Stimulated activated CD4-positive, alpha-beta T cell treated with anti-CD3 and anti-CD28 coated beads, Interleukin-15, amount 100 ng/mL, for 24 hours (primary cell): ENCODE measurements at regions not wholly inside any gene's neighbourhood (a gene's known extent, or its start where the extent isn't known, plus 50 kb on each side); places are given as distances from the start of the nearest gene placed in this dataset.
"Not testable (repeated sequence)": the region's sequence is repeated elsewhere in the genome, so short reads cannot be mapped to it uniquely, and the experiment has no call there.

ENCODE experiments used
- DNase-seq: peaks from one replicate; pipeline ENCODE4 v3.0.0-alpha.2; 2020

DNA sequence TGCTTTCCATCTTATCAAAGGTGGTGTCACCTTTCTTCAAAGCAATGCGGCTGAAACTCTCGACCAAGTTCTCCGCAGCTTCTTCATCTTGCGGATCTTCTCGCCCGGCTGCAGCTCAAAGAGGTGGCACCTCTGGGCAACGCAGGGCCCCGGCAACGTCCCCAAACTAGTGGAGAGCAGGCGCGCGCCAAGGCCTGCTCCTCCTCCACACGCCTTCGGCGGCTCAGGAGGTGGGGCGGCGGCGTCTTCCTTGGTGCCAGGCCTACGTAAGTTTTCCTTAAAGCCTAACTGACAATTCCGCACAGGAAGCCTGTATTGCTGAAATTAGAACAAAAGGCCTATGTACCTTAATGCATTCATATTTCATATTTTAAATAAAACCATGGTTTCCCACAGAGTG, 112.0 kb downstream of the TMX1 start:
- DNase-seq: no peak

DNA sequence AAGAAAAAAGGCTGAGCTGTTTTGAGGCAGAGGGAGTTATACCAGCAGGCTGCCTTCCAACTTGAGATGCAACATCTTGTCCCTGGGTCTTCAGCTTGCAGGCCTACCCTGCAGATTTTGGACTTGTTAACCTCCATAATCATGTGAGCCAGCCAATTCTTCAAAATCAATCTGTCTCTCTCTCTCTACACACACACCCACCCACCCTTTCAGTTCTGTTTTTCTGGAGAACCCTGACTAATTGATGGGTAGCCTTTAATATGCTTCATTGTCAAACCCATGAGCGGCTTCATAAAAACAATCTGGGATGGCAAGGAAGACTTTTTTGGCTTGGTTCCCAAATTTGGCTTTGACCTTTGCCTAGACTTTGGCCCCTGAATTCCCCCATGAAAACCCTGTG, 113.9 kb downstream of the TMX1 start:
- no peak for DNase-seq

DNA sequence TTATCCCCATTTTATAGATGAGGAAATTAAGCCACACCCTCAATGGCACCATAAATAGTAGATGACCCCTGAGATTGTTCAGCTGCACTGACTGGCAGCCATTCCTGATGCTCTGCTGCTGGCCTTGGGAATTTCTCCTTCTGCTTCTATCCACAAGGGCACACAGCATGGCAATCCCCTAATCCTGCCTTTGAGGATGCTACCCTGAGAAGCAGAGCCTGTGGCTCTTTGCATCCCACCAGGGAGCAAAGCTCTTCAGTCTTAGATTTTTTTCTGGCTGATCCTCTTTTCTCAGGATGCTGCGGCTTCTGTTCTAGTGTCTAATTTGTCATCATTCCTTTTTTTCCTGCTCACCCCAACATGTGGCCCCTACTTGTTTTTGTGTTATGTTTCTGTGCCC, 114.8 kb downstream of the TMX1 start:
- no peak for DNase-seq

DNA sequence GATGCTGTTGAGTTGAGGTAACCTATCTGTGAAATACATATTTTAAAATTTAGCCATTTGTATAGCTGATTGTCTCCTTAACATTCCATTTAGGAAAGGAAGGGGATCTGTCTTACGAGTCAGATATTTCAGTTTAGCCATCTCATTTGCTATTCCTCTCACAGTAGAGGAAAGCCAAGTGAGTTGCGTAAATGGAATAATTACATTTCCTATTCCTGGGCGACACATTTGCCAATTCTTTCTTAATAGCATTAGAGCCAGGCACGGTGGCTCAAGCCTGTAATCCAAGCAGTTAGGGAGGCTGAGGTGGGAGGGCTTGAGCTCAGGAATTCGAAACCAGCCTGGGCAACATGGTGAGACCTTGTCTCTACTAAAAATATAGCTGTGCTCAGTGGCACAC, 116.3 kb downstream of the TMX1 start:
- no peak for DNase-seq

DNA sequence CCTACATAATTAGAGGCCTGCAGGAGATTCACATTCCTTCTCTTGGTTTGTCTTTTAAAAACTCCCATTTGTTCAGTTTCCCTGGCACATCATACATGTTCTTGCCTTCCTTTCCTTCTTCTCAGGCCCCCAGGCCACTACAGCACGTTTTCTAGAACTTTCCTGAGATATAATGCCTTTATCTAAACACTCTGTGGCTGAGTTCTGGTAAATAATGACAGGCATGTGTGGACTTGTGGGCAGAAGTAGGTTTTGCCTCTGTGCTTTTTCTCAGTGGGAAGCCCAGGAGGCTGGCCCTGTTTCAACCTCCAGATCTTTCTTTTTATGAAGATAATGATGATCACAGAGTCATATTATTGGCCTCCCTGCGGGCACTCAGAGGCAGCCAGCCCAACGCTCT, 117.2 kb downstream of the TMX1 start:
- DNase-seq: no peak

DNA sequence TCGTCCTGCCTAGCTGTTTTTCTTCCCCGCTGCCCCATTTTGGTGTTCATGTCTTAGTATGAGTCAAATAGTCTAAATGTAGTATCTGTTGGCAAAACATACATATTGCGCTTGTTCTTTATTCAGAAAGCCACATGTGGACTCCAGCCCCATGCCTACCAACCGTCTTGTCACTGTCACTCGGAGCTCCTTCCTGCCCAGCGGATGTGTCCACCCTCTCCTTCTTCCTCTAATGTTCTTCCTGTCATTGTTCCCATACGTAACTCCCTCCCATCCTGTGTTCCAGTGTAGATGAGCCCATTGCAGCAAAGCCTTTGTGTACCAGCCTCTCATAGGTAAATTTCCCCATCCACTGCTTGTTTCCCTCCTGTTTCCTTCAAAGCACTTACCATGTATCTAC, 120.5 kb downstream of the TMX1 start:
- DNase-seq: no peak

DNA sequence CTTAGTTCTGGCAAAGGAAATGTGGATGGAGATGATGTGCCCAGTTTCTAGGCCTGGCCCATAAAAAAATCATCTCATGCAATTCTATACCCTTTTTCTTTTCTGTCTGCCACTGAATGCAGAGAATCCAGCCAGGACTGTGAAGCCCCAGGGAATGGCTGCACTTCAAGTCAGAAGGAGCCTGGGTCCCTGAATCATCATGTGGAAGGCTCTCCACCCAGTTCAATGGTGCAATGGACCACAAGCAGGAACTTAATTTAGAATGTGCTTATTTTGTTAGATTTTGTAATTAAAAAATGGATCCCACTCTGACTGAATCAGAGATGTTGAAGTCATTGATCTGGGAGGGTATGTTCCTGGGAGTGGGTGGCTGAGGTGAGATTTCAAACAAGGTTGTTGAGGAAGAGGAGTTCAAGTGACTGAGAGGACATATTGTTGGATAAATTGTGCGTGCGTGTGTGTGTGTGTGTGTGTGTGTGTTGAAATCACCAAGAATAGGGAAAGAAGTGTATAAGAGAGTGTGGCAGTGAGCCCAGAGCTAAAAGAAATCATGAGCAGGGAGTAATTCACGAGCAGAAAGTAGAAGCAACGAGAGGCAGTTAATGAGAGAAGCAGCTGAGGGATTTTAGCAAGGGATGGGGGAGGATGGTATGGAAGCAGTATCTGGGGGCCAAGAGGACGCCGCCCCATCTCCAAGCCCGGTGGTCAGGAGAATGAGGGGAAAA, 125.4 kb downstream of the TMX1 start:
- no peak for DNase-seq

DNA sequence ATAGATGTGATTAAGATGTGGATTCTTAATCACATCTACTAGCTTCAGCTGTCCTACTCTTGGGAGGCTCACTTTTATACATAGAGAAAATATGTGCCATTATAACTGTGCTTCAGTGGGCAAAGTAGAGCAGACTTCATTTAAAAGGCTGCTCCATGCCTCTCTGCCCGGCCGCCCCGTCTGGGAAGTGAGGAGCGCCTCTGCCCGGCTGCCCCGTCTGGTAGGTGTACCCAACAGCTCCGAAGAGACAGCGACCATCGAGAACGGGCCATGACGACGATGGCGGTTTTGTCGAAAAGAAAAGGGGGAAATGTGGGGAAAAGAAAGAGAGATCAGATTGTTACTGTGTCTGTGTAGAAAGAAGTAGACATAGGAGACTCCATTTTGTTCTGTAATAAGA, 126.4 kb downstream of the TMX1 start:
- DNase-seq: not testable (repeated sequence)

DNA sequence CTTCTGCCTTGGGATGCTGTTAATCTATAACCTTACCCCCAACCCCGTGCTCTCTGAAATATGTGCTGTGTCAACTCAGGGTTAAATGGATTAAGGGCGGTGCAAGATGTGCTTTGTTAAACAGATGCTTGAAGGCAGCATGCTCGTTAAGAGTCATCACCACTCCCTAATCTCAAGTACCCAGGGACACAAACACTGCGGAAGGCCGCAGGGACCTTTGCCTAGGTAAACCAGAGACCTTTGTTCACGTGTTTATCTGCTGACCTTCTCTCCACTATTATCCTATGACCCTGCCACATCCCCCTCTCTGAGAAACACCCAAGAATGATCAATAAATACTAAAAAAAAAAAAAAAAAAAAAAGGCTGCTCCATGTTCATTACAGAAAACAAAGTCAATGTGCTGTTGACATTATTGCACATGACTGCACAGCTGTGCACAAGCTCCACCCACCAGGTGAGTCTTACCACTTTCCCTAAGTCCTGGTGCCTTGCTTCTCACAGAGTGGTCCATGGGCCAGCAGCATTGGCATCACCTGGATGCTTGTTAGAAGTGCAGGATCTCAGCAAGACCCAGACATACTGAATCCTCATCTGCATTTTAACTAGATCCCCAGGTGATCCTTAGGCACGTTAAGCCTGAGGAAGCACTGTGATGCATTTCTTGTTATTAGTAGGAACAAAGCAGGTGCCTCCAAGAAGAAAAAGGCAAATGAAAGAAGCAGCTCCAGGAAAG, 127.0 kb downstream of the TMX1 start:
- not testable (repeated sequence) for DNase-seq

DNA sequence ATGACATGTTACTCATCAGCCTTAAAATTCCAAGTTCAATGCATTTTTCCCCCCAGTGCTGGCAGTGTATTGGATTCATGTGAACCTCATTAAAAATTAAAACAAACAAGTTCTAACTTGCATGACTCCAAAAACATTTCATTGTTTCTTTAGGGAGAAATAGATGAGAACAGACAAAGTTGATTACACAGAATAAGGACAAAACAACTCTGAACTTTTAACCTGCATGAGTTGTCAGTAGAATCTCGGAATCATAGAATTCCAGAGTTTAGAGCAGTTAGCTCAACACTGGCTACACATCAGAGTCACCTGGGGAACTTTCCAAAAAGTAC, 127.5 kb downstream of the TMX1 start:
- DNase-seq: no peak

DNA sequence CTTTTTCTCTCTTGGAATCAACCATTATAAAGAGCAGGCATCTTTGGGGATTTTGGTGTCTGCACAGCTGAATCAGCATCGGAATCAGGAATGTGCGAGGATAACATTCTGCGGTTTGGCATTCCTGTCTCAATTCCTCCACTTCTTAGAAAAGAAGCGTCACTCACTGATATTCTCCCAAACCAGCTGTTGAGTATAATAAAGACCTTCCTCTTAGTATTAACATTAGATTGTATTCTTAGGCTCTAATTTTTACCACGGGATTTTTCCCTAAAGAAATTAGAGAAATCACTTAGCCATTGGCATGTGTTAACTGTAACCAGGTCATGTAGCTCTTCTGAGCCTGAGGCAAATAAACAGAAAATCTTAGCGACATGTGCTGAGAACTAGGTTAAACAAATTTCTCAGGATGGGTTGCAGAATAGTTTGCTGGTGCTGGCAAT, 128.7 kb downstream of the TMX1 start:
- DNase-seq: no peak

DNA sequence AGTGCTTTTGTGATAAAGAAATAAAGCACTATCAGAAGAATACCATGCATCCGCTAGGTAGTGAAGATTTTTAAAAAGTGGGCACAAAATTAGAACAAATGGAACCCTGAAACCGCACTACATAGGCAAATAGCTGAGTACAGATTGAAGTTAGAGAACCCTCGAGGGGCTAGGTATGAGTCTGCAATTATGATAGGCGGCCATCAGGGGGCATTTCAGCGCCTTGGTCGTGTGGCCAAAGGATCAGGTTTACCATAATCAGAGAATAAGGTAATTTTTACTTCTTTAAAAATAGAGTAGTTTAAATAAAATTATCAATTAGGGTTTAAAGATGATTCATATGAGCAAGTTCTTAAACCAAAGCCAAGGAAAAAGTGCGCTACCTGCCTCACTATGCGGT, 129.8 kb downstream of the TMX1 start:
- peak; percentile 39 for DNase-seq

DNA sequence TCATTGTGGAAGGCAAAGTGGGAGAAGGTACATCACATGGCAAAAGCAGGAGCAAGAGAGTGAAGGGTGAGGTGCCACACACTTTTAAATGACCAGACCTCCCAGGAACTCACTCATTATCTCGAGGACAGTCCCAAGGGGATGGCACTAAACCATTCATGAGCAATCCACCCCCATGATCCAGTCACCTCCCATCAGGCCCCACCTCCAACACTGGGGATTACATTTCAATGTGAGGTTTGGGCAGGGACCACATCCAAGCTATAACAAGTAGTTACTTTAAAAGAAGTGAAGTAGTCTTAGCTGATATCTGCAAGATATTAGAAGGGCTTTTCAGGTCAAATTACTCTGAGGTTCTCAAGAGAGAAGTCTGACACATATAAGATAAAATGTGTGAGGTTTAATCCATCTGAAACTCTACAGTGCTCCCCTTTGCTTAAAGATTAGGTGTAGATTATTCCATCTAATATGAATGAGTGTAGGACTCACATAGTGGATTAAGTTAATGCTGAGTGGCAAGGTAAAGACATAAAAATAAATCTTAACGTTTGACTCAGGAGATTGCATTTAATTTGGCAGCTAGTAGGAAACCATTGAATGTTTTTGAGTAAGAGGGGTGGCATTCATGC, 130.8 kb downstream of the TMX1 start:
- no peak for DNase-seq

DNA sequence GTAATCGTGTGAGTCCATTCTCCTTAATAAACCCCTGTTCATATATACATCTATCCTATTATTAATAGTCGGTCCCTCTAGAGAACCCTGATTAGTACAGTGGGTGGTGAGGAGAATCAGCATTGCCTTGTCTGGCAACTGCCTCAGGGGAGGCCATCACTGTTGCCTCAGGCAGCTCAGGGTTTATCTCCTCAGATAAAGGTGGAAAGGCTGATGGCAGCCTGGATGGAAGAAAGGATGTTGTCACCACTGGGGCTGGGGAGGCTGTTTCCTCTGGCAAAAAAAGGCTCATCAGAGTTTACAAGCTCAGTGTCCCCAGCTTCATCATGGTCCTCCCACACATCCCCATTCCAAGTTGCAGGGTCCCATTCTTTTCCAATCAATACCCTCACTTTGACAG, 137.1 kb downstream of the TMX1 start:
- DNase-seq: not testable (repeated sequence)

DNA sequence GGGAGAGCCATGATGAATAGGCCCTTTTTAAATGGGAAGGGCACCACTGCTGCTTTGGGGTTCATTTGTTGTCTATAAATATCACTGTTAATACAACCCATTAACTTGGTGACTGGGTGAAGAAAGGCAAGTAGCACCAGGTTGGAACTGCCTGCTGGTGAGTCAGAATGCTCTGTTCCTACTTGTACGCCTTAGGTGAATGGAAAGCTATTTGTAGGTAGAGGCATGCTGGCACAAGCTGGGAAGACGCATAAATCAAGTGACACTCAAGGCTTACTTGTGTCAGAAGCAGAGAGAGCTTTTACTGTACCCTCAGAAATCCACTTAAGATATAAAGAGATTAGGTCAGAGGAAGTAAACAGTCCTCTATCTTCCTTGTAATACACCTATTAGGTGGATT, 142.5 kb downstream of the TMX1 start:
- no peak for DNase-seq

DNA sequence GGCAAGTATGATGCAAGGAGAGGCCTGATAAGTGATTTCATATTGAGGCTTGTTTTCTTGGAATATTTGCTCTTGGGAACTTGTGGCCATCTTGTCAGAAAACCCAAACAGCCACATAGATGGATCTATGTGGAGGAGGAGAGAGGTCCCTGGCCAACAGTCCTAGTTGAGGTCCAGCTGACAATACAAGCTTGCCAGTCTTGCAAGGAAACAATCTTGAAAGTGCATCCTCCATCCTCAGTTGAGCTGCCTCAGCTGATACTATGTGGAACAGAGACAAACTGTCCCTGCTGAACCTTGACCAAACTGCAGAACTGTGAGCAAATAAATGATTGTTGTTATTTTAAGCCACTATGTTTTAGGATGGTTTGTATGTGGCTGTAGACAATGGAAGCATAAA, 146.4 kb downstream of the TMX1 start:
- DNase-seq: no peak

DNA sequence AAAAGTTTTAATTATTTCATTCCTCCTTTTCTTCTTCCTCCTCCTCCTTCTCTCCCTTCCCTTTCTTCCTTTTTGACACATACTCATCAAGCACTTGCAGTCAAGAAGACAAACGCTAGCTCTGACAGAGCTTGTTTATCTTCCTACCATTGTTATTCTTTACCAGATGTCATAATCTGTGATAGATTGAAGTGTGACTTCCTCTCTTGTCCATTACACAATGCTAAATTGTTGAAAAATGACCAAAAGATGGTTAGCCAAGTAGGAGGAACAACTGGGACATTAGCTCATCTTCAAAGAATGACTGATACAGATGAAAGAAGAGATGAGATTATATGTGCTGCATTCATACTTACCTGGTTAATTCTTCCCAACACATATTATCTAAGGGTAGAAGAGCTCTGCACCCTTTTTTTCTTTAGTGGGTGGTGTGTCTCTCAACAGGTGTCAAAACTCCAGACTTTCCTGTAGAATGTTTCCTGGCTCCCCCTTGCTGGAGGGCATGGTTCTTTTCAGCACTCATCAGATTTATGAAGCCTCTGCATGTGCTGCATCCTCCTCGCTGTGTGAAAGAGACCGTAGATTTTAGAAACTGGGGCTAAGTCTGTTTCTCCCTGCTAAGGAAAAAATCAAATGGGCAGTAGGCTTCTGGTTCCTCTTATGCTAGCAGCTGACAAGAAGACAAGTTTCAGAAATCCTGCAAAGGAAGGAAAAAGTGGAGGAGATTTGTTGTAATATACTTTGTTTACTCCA, 147.1 kb downstream of the TMX1 start:
- no peak for DNase-seq

DNA sequence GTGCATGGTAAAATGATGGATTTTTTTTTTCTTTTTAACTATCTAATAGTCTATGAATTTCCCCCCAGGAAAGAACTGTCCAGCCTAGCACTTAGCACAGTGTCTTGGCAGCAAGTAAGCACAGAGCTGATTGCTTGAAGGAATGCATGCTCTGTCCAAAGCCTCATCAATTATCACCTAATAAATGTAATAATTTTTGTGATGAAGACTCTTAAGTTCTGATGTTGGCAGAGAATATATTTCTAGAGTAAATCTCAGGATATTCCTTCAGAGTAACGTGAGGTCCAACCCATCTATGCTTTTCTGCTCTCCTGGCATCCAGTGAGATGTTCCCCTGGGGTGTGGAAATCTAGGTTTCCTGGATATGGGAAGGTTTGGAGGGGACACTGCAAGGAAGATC, 152.4 kb downstream of the TMX1 start:
- DNase-seq: no peak

DNA sequence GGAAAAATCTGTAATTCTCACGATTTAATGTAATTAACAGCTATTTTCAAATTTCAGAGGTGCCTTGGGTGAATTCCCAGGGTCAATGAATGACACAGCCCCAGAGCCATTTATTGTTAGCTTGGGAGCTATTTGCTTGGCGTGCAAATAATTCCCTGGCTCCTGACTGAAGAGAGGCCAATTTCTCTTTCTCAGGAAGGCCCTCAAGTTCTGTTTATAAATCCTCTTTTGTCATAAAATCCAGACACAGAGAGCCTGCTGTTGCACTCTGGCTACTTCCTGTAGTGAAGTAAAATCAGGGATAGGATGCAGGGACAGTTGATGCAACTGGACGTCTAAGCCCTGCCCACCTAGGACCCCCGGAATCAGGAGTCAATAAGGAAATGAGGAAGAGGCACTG, 154.3 kb downstream of the TMX1 start:
- DNase-seq: no peak

DNA sequence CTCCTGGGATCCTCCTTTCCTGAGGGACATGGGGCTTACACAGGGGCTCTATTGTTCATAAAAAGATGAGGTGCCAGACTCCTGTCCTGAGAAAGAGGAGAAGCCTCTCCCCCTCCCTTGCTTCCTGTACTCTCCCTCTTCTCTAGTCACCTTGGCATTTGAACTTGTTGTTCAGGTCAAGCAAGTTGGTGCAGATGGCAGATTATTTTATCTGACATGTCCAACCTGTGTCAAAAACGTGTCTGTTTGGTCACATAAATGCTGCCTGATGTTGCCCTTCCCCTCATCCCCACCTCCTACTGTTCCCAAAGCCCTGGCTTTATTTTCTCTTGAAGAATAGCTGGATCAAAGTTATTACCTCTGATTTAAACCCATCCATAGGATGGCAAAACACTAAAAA, 154.8 kb downstream of the TMX1 start:
- no peak for DNase-seq

DNA sequence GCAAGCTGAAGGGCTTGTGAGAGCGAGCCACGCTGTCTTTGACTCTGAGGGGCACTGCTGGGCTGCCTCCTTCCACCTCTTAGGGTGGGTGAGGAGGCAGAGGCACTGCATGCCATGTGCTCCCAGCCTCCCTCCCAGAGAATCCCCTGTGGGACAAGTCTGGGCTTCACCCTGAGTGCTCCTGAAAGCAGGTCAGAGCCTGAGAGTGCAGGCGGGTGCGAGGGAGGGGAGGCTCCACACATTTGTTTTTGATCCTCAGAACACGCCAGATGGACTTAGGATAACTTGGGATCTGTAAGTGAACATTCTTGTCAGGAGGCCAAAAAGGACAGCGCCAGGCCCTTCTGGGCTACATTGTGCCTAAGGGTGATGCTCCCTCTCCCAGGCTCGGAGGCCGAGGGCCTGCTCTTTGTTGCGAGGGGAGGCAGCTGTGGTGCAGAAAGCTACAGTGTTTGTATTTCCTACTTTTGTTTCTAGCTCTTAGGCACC, 155.4 kb downstream of the TMX1 start:
- no peak for DNase-seq

DNA sequence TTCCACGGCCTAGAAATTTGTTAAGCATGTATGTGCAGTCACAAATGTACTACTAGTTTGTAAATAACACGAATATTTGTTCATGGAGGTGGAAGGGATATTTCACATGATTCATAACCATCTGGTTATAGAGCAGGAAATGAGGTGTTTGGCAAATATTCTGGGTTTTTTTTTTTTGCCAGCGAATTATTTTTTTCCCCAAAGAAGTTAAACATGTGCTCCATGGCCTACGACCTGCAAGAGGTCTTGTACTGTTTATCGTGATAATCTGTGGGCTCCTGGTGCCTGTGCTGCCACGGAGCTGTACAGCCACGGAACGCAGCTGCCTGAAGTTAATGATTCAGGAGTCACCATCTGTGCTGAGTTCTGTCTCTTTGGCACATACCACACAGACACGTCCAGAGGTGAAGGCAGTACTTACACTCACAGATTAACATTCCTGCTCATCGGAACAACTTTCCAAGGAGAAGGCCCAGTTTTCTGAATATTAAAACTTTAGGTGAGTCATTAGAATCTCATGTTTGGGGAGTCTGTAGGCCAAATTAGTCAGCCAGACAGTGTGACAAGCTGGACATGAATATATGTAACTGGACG, 156.3 kb downstream of the TMX1 start:
- DNase-seq: no peak

DNA sequence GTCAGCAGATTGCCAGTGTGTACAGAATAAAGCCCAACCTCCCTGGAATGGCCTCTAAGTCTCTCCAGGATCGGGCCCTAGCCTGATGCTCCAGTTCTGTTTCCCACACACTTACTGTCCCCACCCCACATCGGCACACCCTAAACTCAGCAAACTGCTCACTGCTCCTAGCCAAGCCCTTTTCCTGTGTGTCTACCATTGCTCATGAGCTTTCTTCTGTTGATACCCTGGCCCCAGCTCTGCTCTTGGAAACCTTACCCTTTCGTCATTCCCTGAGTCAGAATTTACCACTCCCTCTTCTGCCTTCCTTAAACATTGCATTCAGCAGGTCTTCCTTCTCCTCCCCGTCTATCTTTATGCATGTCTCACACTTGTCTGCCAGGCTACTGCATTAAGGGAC, 158.9 kb downstream of the TMX1 start:
- no peak for DNase-seq
